GM12874 (cell line): ENCODE measurements at regions not wholly inside any gene's neighbourhood (a gene's known extent, or its start where the extent isn't known, plus 50 kb on each side); places are given as distances from the start of the nearest gene placed in this dataset.

Experiments
- TF ChIP-seq, protein P1 (sequence below): IDR thresholded peaks from 2 replicates; pipeline ENCODE4 v1.5.1; 2011; ENCODE audit warnings: low read depth, mild to moderate bottlenecking, control low read depth, low read length, moderate library complexity; ENCODE audit not compliant: insufficient read depth

DNA sequence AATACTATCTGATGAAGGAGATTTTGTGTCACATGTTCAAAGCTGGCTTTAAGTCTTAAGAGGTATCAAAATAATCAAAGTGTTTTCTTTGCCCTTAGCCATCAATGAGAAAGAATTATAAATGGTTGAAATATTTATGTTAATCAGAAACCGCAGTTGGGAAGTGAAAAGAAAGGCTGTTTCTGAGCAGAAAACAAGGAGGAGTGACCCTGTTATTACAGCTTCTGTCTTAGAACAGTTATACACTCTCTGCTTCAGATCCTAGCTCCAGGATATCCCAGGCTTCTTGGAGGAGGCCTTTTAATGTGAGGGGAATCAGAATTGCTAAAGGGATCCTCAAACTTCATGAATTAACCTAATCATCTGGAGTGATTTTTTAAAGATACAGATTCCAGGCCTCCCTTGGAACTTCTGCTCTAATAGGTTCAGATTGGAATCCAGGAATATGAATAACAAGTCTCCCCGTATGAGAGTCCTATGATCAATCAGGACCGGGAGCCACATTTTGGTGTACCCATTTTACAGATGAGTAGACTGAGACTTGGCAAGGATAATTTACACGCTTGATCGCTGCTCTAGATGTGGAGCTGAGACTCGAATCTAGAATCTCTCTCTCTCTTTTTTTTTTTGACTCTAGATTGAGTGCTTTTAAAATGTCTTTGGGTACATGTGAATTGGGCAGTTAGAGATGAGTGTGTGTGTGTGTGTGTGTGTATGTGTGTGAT lies 50.8 kb upstream of the JAG1 start:
- TF ChIP-seq, protein P1, sequence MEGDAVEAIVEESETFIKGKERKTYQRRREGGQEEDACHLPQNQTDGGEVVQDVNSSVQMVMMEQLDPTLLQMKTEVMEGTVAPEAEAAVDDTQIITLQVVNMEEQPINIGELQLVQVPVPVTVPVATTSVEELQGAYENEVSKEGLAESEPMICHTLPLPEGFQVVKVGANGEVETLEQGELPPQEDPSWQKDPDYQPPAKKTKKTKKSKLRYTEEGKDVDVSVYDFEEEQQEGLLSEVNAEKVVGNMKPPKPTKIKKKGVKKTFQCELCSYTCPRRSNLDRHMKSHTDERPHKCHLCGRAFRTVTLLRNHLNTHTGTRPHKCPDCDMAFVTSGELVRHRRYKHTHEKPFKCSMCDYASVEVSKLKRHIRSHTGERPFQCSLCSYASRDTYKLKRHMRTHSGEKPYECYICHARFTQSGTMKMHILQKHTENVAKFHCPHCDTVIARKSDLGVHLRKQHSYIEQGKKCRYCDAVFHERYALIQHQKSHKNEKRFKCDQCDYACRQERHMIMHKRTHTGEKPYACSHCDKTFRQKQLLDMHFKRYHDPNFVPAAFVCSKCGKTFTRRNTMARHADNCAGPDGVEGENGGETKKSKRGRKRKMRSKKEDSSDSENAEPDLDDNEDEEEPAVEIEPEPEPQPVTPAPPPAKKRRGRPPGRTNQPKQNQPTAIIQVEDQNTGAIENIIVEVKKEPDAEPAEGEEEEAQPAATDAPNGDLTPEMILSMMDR: no peak

DNA sequence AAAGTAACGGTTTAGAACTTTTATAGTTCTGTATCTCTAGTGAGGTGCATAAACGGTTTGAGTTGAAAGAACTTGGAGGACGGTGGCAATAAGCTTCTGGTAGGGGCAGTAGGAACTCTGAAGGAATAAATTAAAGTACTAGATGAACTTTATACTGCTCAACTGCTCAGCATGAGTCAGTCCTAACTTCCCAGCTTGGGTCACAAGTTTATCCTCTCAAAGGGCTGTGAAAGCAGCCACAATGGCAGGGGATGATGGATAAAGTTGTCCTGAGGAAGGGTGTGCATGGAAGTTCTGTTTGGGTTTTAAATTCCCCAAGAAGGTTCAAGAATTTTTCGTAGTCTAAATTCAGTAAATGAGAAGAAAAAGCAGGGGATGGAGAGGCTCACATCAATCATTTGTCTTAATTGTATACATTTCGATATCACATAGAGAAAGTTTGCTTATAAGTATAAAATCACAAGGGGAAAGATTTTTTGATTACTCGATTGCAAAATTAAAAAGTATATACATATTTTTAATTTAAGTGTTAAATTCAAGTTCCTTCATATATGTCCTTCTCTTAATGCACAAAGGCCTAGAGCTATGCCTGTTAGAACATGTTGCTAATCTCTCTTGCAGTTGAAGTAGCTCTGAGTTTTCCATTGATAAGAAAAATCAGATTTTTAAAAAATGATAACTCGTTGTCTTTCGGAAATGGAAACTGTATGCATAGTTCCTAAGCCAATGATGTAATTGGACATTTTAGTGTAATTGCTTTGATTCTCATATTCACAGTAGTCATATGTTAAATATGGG lies 55.3 kb upstream of the JAG1 start:
- TF ChIP-seq, protein P1: no peak

DNA sequence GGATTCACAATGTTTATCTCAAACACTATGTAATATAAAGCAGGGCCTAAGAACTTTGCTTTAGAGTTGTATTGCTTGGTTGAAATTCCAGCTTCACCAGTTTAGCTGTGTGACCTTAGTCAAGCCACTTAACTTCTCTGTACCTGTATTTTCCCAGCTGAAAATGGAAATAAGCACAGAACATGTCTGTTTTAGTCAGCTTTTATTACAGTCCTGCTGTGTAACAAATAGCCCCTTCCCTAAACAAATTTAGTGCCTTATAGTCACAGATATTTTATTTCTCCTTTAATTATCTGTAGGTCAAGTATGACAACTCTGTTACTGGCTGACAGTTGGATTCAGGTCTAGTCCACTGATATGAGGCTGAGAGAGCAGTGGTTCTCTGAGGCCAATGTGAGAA lies 56.0 kb upstream of the JAG1 start:
- TF ChIP-seq, protein P1: no peak

DNA sequence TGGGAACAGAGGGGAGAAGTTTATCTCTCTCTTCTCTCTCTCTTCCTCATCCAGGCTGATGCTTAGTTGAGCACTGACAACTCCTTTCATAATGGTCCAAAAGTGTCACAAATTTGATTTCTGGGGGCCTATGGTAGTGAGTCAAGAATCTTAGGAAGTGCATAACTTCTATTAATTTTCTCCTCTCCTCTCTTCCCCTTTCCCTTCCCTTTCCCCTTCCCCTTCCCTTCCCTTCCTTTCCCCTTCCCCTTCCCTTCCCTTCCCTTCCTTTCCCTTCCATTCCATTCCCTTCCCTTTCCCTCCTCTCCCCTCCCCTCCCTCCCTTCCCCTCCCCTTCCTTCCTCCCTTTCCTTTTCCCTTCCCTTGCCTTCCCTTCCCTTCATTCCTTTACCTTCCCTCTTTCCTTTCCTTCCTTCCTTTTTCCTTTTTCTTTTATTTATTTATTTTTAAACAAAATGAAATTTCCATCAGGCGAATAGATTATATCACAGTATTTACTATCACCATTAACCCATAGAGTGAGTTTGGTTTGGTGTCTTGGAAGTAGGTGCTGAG lies 56.9 kb upstream of the JAG1 start:
- TF ChIP-seq, protein P1: no peak

DNA sequence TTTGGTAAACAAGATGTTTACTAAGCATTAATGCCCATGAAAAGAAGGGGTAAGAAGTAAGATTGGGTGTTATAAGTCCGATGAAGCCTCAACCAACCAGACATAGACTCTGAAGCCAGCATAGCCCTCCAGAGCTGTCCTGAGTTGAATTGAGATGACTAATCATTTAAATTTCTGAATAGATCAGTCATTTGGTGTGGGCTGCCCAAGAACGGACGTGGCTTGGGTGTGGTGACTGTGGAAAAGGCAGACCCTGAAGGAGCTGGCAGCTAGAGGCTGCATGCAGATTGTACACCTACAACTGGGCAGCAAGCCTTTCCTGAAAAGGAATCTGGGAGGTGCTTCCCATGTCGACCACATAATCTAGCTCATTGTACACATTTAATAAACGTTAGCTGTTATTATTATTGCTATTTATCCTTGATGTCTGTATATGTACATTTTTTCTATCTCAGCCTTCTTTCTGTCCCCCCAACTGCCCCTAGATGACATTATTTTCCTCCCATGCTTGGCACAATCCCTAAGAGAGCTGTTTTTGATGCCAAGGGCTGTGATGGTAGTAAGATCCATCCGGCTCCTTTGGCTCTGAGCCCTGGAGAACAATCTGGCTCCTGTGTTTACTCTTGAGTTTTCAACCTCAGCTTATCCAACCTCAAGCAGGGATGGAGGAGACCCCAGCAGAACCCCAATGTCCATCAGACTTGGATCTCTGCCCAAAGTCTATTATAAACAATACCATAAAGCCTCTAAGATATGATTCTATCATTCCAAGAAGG lies 57.6 kb upstream of the JAG1 start:
- TF ChIP-seq, protein P1: no peak

DNA sequence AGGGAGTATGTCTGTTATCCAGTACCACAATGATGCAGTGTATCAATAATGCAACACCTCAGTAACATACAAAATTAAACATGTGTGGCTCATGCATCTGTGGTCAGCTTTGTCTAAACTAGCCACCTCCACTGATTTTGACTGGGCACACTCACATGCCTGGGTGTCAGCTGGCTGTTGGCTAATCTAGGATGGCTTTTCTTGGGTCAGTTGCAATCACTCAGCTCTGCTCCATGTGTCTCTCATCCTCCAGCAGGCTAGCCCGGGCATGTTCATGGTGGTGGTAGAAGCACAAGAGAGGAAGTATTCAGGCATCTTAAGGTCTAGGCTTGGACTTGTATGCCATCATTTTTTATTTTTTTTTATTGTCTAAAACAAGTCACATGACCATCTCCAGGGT lies 59.3 kb upstream of the JAG1 start:
- TF ChIP-seq, protein P1: no peak
